Spleen (tissue), 7 donors: ENCODE measurements at regions not wholly inside any gene's neighbourhood (a gene's known extent, or its start where the extent isn't known, plus 50 kb on each side); places are given as distances from the start of the nearest gene placed in this dataset.

Experiments
- POLR2A ChIP-seq, 3 donors: fragments of 450-650 bp; IDR thresholded peaks; one replicate each; pipeline ENCODE4 v1.5.1; 2017; ENCODE audit warnings: antibody characterized with exemption in 3 of 3, mild to moderate bottlenecking in 1 of 3
- TF ChIP-seq, protein P1 (sequence below), 11 experiments: fragments of 200-600 bp in 7 of 11; fragments of 450-650 bp in 4 of 11; sonication (generic) in 4 of 11; IDR thresholded peaks in 8 of 11; conservative IDR thresholded peaks in 3 of 11; 1 replicate in 7 of 11; 2 replicates in 4 of 11; pipeline versions ENCODE4 v1.4.0 to v1.8.0; 2016 to 2021; ENCODE audit warnings: antibody characterized with exemption in 11 of 11, inconsistent platforms in 4 of 11, mild to moderate bottlenecking in 1 of 11
- donor health status: DM: no; HTN: no; CAD: no; lungs with moderate emphysema.
- donor health status: DM: no; HTN: no; CAD: no.
- donor health status: DM: no; HTN: no; CAD: no.

DNA sequence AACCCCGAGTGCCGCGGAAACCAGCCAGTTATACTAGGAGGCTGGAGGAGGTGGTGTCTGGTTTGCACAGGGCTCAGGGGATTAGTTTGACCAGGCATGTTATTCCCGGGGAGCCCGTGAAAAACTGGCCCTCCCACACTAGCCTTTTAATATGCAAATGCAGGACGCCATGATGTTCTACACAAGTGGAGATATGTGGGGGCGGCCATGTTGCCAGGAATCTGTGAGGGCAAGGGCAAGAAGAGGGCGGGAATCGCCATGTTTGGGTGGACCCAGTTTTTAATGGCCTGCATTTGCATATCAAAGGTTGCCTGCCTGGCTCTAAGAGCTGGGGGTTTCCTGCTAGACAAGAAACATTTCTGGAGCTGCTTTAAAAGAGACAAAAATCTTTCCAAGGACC is 940.7 kb downstream of the CDH18 start:
- TF ChIP-seq, protein P1, sequence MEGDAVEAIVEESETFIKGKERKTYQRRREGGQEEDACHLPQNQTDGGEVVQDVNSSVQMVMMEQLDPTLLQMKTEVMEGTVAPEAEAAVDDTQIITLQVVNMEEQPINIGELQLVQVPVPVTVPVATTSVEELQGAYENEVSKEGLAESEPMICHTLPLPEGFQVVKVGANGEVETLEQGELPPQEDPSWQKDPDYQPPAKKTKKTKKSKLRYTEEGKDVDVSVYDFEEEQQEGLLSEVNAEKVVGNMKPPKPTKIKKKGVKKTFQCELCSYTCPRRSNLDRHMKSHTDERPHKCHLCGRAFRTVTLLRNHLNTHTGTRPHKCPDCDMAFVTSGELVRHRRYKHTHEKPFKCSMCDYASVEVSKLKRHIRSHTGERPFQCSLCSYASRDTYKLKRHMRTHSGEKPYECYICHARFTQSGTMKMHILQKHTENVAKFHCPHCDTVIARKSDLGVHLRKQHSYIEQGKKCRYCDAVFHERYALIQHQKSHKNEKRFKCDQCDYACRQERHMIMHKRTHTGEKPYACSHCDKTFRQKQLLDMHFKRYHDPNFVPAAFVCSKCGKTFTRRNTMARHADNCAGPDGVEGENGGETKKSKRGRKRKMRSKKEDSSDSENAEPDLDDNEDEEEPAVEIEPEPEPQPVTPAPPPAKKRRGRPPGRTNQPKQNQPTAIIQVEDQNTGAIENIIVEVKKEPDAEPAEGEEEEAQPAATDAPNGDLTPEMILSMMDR (IDR thresholded peaks at IDR 0.05 in 8 of 11, conservative IDR thresholded peaks at IDR 0.05 in 3 of 11): no peak
- TF ChIP-seq POLR2A (IDR thresholded peaks at IDR 0.05): no peak
